HG02852 (cell line): ENCODE measurements at regions not wholly inside any gene's neighbourhood (a gene's known extent, or its start where the extent isn't known, plus 50 kb on each side); places are given as distances from the start of the nearest gene placed in this dataset.
"Not testable (repeated sequence)": the region's sequence is repeated elsewhere in the genome, so short reads cannot be mapped to it uniquely, and the experiment has no call there.

ENCODE experiments used
- ATAC-seq: cut with Tn5 transposase; IDR thresholded peaks from one replicate; pipeline ENCODE4 v1.9.1; 2021; ENCODE audit warnings: mild to moderate bottlenecking, moderate library complexity; ENCODE audit not compliant: unreplicated experiment

- ATAC-seq = no peak
Measured at GRCh38 chr18:73563901-73564472, 583.6 kb downstream of the FBXO15 start.

GRCh38 chr18:73563345-73563744 lies 584.3 kb downstream of the FBXO15 start:
- no peak for ATAC-seq

GRCh38 chr18:73556904-73557303 lies 590.7 kb downstream of the FBXO15 start:
- ATAC-seq = no peak

- ATAC-seq = no peak
Measured at GRCh38 chr18:73552171-73552570, 595.5 kb downstream of the FBXO15 start.

- no peak for ATAC-seq
Measured at GRCh38 chr18:73551211-73551610, 596.4 kb downstream of the FBXO15 start.

DNA sequence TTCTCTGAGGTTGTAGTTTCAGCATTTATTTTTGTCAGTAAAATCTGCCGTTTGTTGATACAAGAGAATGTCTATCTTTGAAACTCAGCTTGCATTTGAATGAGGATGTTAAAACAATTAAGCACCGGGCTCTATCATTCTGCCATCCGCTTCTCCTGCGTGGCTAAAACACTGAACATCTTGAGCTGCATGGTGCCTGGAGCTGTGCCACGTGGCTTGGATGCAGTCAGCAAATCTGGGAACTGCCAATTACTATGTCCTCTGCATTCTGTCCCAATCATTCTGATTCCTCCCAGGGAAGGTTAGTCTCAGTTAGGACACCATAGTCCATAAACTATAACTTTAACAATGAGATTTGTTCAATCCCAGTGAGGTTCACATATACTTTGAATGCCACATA lies 598.4 kb downstream of the FBXO15 start:
- no peak for ATAC-seq

GRCh38 chr18:73545472-73545871 lies 602.2 kb downstream of the FBXO15 start:
- ATAC-seq = no peak

DNA sequence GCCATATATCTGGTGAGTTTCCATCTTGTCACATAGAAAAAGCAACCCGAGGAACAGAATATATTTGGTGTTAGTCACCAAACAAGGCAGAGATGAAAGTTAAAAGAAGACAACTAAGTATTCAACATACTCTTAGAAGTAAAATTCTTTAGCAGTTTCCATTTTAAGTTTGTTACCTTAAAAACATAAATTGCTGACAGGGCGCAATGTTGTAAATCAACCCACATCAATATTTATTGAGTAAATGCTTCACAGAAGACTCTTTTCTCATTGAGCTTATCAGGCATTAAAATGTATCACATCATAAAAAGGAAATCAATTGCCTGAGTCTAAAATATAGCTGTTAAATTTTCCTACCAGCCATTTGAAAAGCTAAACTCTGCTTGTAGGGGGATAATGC lies 603.0 kb downstream of the FBXO15 start:
- ATAC-seq = no peak

GRCh38 chr18:73544032-73544431 lies 603.6 kb downstream of the FBXO15 start:
- no peak for ATAC-seq

- ATAC-seq = no peak
Measured at GRCh38 chr18:73535990-73536389, 611.6 kb downstream of the FBXO15 start.

- no peak for ATAC-seq
Measured at GRCh38 chr18:73535189-73535588, 612.4 kb downstream of the FBXO15 start.

- ATAC-seq = no peak
Measured at GRCh38 chr18:73531601-73532000, 616.0 kb downstream of the FBXO15 start.

- ATAC-seq = no peak
Measured at GRCh38 chr18:73528066-73528465, 619.6 kb downstream of the FBXO15 start.

GRCh38 chr18:73520229-73520628 lies 627.4 kb downstream of the FBXO15 start:
- ATAC-seq = no peak

- not testable (repeated sequence) for ATAC-seq
Measured at GRCh38 chr18:73516056-73516455, 631.6 kb downstream of the FBXO15 start.

GRCh38 chr18:73514449-73514848 lies 633.2 kb downstream of the FBXO15 start:
- no peak for ATAC-seq

DNA sequence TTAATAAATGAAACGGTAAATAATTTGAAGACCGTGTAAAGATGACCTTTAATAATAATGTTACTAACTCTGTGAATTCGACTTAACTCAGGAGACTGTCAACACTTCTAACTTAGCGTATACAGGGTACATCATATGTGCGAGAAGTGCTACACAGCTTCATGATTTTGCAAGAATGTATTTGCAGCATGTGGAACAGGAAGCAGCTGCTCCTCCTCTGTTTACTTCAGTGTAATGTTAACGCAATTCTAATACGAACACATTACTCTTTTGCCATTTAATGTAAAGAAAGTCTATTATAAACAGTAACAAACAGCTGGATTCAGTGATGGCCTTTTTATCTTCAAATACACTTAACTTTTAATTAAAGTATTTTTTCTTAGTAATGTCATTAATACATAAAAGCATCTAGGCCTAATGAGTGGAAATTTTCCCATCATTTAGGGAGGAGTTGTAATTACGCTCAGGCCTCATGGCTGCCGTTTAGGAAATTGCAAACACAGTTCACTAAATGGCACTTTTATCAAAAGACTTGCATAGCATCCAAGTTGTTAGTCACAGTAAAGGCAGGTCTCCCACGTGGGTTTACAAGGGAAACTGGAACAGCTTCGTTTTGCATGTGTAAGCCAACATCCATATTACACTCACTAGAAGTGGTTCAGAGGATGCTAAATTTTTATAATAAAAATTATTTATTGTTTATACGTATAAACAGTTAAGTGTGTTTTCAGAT lies 635.7 kb downstream of the FBXO15 start:
- no peak for ATAC-seq

DNA sequence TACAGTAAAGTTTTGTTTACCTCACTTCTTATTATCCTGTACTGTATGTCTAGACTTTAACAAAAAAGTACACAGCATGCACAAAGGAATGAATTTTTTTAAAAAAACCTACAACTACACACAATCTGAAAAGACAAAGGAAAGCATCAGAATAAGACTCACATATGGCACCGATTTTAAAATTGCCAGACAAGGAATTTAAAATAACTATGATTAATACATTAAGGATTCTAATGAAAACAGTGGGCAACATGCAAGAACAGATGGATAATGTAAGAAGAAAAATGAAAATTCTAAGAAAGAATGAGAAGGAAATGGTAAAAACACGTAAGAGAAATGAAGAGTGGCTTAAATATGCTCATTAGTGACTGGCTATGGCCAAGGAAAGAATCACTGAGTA lies 638.2 kb downstream of the FBXO15 start:
- ATAC-seq = no peak

DNA sequence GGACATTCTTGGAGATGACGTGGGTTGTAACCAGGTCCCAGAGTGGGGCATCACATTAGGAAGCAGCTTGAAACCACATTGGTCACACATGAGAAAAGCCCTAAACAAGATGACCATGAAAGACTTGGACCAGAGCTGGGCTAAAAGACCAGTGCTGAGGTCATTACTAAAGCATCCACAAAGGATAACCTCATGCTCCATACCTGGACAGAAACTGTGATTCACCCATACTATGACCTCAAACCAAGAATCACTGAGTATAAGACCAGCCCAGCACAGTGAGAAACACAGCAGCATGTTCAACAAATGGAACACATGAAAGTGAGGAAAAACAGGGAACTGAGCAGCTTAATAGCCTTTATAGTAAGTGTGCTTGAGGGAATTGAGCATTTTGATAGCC lies 635.5 kb upstream of the NETO1 start:
- no peak for ATAC-seq

DNA sequence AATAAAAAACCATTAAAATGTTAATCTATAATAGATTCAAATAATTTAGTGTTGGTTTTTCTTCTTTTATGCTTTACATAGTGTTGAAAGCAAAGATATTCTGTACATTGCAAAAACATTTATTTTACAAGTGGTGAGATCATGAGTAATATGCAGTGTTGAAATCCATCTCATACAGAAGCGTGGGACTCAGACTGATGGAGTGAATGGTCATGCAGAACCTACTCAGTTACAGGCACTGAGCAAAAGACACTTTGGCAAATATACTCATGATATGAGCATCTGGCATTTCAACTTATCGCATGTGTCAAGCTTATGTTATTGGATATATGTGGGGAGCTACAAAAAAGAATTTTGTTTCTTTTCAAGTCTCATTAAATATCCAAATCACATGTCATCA lies 620.2 kb upstream of the NETO1 start:
- no peak for ATAC-seq

- no peak for ATAC-seq
Measured at GRCh38 chr18:73485166-73485565, 617.4 kb upstream of the NETO1 start.

DNA sequence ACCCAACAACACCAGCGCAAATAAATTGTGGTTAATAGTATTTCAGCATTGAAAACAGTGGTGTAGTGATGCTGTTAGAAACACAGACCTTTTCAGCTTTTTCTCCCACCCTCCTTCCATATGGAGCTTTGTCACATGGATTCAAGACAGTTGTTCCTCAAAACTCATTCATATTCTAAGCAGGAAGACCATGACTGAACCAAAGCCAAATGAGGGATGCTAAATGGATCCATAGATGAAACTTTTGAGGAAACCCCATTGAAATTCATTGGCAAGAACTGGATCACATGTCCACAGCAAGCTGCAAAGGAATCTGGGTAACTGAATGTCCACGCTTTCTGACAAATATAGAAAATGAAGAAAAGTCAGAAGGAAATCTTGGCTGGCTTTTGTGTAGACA lies 615.1 kb upstream of the NETO1 start:
- no peak for ATAC-seq

DNA sequence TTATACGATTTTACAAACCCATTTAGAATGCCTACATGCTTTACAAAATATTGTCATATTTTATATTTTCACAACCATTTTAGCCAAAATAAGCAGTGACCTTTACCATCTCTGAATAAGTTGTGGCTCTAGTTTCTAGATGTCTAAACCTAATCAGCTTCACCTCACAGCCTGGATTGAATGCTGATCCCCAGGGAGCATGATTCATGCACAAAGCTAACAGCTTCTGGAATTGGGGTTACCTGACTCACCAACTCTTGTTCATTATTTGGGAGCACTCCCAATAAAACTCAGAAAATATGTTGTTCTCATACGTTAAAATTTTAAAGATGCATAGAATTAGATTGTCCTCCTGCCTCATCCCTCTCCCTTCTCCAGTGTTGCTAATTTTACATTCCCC lies 611.7 kb upstream of the NETO1 start:
- no peak for ATAC-seq
